DND-41 (cell line): ENCODE measurements at regions not wholly inside any gene's neighbourhood (a gene's known extent, or its start where the extent isn't known, plus 50 kb on each side); places are given as distances from the start of the nearest gene placed in this dataset.

Experiments
- ATAC-seq: fragments of 200-7000 bp; cut with Tn5 transposase; 3 replicates; pipeline ENCODE4 v1.9.1; 2021; ENCODE audit warnings: low read depth; ENCODE audit not compliant: insufficient read depth
- DNase-seq: peaks from one replicate; pipeline ENCODE4 v3.0.0-alpha.2; 2020
- H2AFZ ChIP-seq: 2 replicates; pipeline ENCODE4 v1.6.0; 2012; ENCODE audit warnings: low read depth, low read length
- H3K27ac ChIP-seq: 2 replicates; pipeline ENCODE4 v1.5.1; 2012; ENCODE audit warnings: low read length, inconsistent platforms
- H3K27me3 ChIP-seq: fragments of 200-600 bp; sonication (generic); 2 replicates; pipeline ENCODE4 v1.6.0; 2012; ENCODE audit warnings: low read length, mild to moderate bottlenecking, inconsistent platforms; ENCODE audit not compliant: insufficient read depth, poor library complexity
- H3K36me3 ChIP-seq: 2 replicates; pipeline ENCODE4 v1.5.1; 2012; ENCODE audit warnings: low read length, inconsistent platforms; ENCODE audit not compliant: insufficient read depth
- H3K4me1 ChIP-seq: 2 replicates; pipeline ENCODE4 v1.5.1; 2012; ENCODE audit warnings: mild to moderate bottlenecking, low read length; ENCODE audit not compliant: insufficient read depth
- H3K4me2 ChIP-seq: 2 replicates; pipeline ENCODE4 v1.6.0; 2012; ENCODE audit warnings: mild to moderate bottlenecking, moderate library complexity, low read length, inconsistent platforms; ENCODE audit not compliant: insufficient read depth
- H3K4me3 ChIP-seq, 2 experiments: fragments of 200-600 bp in 1 of 2; shearing (Covaris generic) in 1 of 2; 2 replicates each; pipeline ENCODE4 v1.5.1; 2012 to 2016; ENCODE audit warnings: inconsistent platforms in 2 of 2, low read length in 2 of 2, mild to moderate bottlenecking in 2 of 2, low read depth in 1 of 2, moderate library complexity in 1 of 2
- H3K79me2 ChIP-seq: 2 replicates; pipeline ENCODE4 v1.6.0; 2012; ENCODE audit warnings: low read length, inconsistent platforms; ENCODE audit not compliant: insufficient read depth
- H3K9ac ChIP-seq: 2 replicates; pipeline ENCODE4 v1.6.0; 2012; ENCODE audit warnings: low read depth, mild to moderate bottlenecking, inconsistent platforms, low read length, moderate library complexity
- H3K9me3 ChIP-seq: 2 replicates; pipeline ENCODE4 v1.5.1; 2012; ENCODE audit warnings: low read length, moderate library complexity, mild to moderate bottlenecking, inconsistent platforms; ENCODE audit not compliant: insufficient read depth, severe bottlenecking
- H4K20me1 ChIP-seq: 2 replicates; pipeline ENCODE4 v1.6.0; 2012; ENCODE audit warnings: low read length; ENCODE audit not compliant: insufficient read depth
- EZH2 ChIP-seq: IDR thresholded peaks from 3 replicates; pipeline ENCODE4 v1.6.1; 2012; ENCODE audit warnings: borderline replicate concordance, low read depth, mild to moderate bottlenecking, moderate library complexity, low read length, inconsistent platforms; ENCODE audit not compliant: severe bottlenecking
- TF ChIP-seq, protein P1 (sequence below): IDR thresholded peaks from 2 replicates; pipeline ENCODE4 v1.5.1; 2012; ENCODE audit warnings: borderline replicate concordance, low read length, moderate library complexity, mild to moderate bottlenecking; ENCODE audit not compliant: poor library complexity, severe bottlenecking; ENCODE audit errors: extremely low read depth

DNA sequence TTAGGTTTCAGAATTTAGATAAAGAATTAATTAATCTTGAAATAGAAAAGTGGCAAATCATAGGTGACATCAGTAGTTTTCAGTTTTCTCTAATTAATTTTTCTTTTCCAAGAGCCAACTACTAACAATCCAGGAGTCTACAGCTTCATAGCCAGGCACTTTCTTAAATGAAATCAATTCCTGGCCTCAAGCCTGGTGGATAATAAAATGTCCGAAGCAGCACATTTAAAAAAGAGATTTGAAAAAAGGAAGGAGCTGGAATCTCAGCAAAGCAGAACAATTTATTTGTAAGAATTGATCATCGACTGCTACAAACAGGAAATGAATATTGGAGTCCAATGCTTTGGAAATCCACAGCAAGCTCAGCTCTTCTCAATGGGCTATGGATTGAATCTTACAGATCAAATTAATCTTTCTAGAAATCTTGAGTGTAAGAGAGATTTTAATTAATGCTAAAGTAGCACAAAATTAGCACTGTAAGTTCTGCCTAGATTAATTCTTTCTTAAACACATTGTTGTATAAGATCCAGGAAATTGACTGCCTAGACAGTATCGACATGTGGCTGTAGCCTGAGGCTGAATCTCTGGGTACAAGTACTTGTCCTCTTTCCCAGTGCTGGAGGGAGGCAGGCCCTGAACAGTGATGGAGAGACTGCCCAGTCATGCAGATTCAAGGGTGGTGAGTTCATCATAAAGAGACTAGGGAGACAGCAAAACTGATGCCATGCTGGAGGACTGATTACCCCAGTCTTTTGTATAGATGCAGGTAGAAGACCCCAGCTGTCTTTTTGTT, 167.8 kb upstream of the POU2AF2 start:
- Histone ChIP-seq H3K9me3 (no peaks in the 10 kb centered on the region), H3K4me3 (no peak overlapping the region), H3K36me3 (no peaks in the 10 kb centered on the region), H3K27me3 (no peaks in the 10 kb centered on the region), H4K20me1 (no peaks in the 10 kb centered on the region), H2AFZ (no peak overlapping the region), H3K79me2 (no peaks in the 10 kb centered on the region), H3K27ac (no peak overlapping the region), H3K4me1 (no peaks in the 10 kb centered on the region), H3K9ac (no peak overlapping the region), H3K4me2 (no peak overlapping the region)
- DNase-seq (no peak), ATAC-seq (no peak)
- TF ChIP-seq, protein P1, sequence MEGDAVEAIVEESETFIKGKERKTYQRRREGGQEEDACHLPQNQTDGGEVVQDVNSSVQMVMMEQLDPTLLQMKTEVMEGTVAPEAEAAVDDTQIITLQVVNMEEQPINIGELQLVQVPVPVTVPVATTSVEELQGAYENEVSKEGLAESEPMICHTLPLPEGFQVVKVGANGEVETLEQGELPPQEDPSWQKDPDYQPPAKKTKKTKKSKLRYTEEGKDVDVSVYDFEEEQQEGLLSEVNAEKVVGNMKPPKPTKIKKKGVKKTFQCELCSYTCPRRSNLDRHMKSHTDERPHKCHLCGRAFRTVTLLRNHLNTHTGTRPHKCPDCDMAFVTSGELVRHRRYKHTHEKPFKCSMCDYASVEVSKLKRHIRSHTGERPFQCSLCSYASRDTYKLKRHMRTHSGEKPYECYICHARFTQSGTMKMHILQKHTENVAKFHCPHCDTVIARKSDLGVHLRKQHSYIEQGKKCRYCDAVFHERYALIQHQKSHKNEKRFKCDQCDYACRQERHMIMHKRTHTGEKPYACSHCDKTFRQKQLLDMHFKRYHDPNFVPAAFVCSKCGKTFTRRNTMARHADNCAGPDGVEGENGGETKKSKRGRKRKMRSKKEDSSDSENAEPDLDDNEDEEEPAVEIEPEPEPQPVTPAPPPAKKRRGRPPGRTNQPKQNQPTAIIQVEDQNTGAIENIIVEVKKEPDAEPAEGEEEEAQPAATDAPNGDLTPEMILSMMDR: no peak
- TF ChIP-seq EZH2: no peak

DNA sequence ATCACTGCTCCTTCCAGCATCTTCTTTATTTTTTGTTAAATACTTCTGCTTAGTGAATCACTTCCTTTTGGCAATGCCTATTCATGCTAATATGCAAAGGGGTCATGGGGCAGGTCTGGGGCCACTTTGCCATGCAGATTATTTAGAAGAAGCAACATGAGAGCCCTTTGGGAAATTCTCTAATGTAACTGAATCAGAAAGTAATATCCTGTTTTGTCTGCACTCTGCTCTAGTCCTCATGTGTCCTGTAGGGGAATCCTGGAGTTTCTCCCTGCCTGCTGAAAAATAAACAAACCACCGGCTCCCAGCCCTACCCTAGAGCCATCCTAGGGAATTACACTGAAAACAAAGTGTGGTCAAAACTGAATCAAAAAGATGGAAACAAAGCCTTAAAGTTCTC, 176.5 kb upstream of the POU2AF2 start:
- H3K27ac ChIP-seq: no peak overlapping the region
- H2AFZ ChIP-seq: no peak overlapping the region
- TF ChIP-seq EZH2: no peak
- TF ChIP-seq, protein P1: no peak
- H4K20me1 ChIP-seq: no peaks in the 10 kb centered on the region
- peaks cover 4% of the 10 kb centered on the region for H3K9me3 ChIP-seq
- H3K4me1 ChIP-seq: no peaks in the 10 kb centered on the region
- ATAC-seq (no peak), DNase-seq (no peak)
- H3K36me3 ChIP-seq: no peaks in the 10 kb centered on the region
- H3K79me2 ChIP-seq: no peaks in the 10 kb centered on the region
- H3K27me3 ChIP-seq: no peaks in the 10 kb centered on the region
- no peak overlapping the region for H3K4me2 ChIP-seq
- no peak overlapping the region for H3K9ac ChIP-seq
- H3K4me3 ChIP-seq: no peak overlapping the region

DNA sequence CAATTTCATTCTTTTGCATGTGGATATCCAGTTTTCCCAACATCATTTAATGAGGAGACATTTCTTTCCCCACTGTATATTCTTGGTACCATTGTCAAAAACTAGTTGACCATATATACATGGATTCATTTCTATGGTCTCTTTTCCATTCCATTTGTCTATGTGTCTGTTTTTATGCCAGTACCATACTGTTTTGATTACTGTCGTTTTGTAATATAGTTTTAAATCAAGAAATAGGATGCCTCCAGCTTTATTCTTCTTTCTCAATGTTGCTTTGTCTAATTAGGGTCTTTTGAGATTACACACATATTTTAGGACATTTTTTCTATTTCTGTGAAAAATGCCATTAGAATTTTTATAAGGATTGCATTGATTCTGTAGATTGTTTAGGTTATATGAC, 177.5 kb upstream of the POU2AF2 start:
- H3K79me2 ChIP-seq: no peaks in the 10 kb centered on the region
- no peak for ATAC-seq
- no peaks in the 10 kb centered on the region for H3K27me3 ChIP-seq
- peaks cover 4% of the 10 kb centered on the region for H3K9me3 ChIP-seq
- no peak overlapping the region for H2AFZ ChIP-seq
- H3K4me1 ChIP-seq: no peaks in the 10 kb centered on the region
- no peaks in the 10 kb centered on the region for H4K20me1 ChIP-seq
- no peak overlapping the region for H3K4me3 ChIP-seq
- no peak overlapping the region for H3K9ac ChIP-seq
- no peak overlapping the region for H3K4me2 ChIP-seq
- no peak overlapping the region for H3K27ac ChIP-seq
- no peak for DNase-seq
- H3K36me3 ChIP-seq: no peaks in the 10 kb centered on the region
- TF ChIP-seq, protein P1: no peak

DNA sequence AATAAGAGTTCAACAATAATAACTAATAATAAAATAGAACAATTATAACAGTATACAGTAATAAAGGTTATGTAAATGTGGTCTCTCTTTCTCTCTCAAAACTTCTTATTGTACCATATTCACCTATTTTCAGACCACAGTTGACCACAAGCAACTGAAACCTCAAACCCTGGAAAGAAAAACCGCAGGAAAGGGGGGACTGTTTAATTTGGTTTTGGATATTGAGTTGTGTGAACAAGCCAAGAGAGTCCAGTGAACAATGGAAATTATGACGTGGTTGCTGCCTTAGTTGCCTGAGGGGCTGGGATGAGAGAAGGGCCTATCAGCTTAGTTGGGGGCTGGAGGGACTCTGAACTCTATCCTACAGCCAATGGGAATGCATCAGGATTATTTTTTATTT, 178.7 kb upstream of the POU2AF2 start:
- Histone ChIP-seq H3K79me2 (no peaks in the 10 kb centered on the region), H3K27me3 (no peaks in the 10 kb centered on the region), H2AFZ (no peak overlapping the region), H3K4me2 (no peak overlapping the region), H3K27ac (no peak overlapping the region), H3K9ac (no peak overlapping the region), H3K4me3 (no peak overlapping the region), H3K9me3 (peaks cover 4% of the 10 kb centered on the region), H4K20me1 (no peaks in the 10 kb centered on the region), H3K4me1 (no peaks in the 10 kb centered on the region), H3K36me3 (no peaks in the 10 kb centered on the region)
- DNase-seq (no peak), ATAC-seq (no peak)
- no peak for TF ChIP-seq EZH2
